GM19035 (cell line): ENCODE measurements at regions not wholly inside any gene's neighbourhood (a gene's known extent, or its start where the extent isn't known, plus 50 kb on each side); places are given as distances from the start of the nearest gene placed in this dataset.
"Not testable (repeated sequence)": the region's sequence is repeated elsewhere in the genome, so short reads cannot be mapped to it uniquely, and the experiment has no call there.

Experiments used
- ATAC-seq: cut with Tn5 transposase; IDR thresholded peaks from one replicate; pipeline ENCODE4 v1.9.1; 2021; ENCODE audit not compliant: unreplicated experiment

DNA sequence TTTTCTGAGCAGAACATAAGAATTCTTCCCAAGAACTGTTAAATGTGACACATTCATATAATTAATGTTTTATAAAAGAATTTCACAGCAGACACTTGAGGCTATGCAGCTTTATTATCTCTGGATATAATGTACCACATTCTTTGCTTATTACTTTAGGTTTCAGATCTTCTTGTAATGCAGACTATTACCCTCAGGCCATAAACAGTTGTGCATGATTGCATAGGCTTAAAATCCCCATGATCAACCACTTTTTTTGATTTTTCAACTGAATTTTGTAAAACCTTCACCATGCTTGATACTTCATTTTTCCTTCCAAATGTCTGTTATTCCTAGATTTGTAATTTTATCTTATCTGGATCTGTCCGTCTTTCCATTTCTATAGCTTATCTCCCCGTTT, 1355.7 kb downstream of the BRINP3 start:
- no peak for ATAC-seq

DNA sequence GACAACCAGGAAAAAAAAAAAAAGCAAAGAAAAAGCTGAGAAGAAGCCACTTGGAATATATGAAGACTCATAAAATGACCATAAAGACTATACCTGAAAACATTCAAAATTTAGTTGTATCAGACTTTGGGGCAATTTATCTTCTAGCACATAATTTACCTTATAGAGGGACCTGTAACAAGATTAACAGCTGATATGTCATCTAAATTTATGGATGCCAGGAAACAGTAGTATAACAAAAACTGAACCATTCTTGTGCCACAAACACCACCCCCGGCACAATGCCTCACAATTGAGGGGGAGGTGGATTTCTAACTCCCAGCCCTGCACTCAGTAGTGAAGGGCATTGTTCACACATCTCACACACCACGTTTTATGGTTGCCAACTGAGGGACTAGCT, 1352.0 kb downstream of the BRINP3 start:
- ATAC-seq, result no peak

DNA sequence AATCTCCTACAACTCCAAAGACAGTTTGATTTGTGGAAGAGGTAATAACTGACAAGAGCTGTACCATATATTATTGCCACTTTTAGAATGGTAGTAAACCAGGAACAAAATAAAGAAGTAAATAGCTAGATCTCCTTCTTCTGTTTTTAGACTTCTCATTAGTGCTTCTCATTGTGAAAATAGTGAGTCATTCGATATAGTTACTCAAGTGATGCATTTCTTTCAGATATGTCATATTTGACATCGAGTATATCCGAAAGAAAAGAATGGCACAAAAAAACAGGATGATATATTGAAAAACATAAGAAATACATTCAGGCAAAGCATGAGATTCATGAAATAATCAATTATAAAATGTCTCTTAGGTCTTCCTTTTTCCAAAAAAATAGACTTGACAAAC, 1346.1 kb downstream of the BRINP3 start:
- no peak for ATAC-seq

DNA sequence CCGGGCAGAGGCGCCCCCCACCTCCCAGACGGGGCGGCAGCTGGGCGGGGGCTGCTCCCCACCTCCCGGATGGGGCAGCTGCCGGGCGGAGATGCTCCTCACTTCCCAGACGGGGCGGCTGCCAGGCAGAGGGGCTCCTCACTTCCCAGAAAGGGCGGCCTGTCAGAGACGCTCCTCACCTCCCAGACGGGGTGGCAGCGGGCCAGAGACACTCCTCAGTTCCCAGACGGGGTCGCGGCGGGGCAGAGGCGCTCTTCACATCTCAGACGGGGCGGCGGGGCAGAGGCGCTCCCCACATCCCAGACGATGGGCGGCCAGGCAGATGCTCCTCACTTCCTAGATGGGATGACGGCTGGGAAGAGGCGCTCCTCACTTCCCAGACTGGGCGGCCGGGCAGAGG, 1337.9 kb downstream of the BRINP3 start:
- ATAC-seq, result not testable (repeated sequence)

DNA sequence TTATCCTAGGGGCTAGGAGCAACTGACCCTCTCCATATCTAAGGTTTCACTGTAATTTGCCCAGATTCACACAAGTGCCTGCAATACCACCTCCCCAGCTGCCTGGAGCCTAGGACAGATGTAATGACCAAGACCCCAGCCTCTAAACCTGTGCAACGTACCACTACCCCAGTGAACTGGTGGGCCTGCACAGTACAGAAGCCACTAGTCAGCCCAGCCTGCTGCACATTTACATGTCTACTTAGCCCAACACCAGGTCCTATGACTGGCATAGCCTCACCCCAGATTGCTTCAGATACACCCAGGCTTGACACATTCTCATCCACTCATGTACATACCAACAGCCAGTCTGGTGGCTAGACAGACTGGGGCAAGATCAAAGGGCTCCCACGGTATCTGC, 1336.6 kb downstream of the BRINP3 start:
- ATAC-seq, result no peak

DNA sequence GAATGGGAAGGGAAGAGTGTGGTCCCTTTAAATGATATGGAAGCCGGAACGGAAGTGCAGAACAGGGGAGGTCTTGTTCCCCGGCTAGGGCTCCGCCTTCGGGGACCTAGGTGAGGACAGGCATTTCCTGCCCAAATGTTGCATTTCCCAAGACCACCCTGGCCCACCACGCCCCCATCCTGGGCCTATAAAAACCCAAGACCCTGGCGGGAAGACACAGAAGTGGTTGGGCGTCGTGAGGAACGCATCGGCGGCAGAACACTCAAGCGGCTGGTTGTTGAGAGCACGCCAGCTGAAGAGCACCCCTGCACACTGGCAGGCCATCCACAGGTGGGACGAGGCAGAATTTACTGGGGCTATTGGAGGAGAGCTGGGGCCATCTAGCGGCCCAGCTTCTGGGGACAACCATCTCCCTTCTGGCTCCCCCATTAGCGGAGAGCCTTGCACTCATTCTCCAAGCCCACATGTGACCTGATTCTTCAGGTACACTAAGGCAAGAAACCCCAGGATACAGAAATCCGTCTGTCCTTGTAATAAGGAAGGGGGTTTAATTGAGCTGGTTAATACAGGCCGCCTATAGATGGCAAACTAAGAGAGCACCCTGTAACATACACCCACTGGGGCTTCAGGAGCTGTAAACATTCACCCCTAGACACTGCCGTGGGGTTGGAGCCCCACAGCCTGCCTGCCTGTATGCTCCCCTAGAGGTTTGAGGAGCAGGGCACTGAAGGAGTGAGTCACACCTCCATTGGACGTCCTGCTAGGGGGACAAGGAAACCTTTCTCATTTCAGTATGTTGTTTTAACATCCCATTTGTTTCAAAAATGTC, 1327.9 kb downstream of the BRINP3 start:
- ATAC-seq, result no peak

DNA sequence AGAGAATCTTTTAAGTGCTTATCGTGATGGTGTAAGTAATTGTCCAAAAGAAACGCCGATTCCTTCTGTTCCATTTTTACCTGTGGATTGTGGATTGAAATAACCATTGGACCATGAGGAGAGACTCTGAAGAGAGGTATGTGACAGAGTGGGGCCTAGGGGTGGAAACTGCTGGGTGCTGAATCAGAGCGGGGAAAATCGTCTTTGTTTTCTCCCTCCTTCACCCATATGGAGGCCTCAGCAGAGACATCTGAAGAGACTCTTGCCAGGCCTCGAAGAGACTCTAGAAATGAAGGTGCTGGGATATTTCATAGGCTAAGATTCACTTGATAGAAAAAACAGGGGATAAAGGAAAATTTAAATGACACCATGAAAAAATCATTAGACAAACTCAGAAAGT, 1327.0 kb downstream of the BRINP3 start:
- ATAC-seq, result no peak

DNA sequence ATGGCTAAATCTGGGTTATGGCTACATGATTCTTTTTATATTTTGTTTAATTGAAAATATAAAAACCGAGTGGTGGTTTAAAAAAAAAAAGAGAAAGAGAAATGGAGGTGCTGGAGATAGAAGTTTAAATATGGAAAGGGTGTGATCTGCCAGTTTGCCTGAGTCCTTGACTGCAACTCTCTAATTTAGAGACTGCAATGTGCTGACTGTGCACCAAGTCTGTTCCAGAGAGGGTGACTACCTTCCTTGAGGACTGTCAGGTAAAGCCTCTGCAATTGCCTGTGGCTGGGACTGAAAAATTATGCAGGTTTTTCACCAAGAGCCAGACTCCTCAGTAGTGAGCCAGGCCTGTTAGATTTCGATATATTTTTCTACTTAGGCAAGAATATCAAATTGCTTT, 1326.3 kb downstream of the BRINP3 start:
- ATAC-seq, result no peak

DNA sequence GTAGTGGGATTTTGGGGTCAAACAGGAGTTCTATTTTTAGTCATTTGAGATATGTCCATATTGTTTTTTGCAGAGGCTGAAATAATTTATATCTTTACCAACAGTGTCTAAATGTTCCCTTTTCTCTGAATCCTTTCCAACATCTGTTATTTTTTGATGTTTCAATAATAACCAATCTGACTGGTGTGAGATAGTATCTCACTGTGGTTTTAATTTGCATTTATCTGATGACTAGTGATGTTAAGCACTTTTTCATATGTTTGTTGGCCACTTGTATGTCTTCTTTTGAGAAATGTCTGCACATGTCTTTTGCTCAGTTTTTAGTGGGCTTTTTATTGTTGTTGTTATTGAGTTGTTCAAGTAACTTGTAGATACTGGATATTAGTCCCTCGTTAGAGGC, 1325.0 kb downstream of the BRINP3 start:
- no peak for ATAC-seq

DNA sequence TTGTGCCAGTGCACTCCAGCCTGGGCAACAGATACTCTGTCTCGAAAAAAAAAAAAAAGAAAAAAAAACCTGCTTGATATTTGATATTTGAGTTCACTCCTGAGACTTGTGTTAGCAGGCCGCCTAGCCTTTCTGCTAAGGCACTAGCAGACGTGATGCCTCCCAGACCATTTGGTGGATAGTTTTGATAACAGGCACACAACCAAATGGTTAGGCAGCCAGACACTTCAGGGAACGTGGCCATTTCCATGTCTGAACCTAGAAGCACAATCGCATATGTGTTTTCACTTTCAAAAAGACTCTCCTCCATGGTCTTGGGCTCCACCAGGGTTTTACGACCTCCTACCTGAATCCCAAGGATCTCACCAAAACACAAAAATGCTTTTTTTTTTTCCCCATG, 1319.5 kb downstream of the BRINP3 start:
- no peak for ATAC-seq

DNA sequence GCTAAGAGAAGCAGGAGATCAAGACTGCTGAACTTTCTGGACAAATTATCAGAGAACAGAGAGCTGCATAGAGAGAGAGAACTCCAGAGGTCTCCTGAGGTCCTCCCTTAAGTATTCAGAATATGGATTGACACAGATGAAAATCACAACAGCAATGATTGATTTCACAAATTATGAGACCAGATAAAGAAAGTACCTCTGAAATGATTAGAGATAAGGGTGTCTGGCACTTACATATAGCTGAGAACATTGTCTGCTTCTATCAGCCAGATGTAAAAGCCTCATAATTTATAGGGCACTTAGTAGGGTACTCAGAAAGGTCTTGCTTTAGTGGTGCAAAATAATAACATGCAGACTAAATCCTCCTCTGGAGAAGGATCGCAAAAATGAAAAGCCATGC, 1301.8 kb downstream of the BRINP3 start:
- ATAC-seq, result no peak

DNA sequence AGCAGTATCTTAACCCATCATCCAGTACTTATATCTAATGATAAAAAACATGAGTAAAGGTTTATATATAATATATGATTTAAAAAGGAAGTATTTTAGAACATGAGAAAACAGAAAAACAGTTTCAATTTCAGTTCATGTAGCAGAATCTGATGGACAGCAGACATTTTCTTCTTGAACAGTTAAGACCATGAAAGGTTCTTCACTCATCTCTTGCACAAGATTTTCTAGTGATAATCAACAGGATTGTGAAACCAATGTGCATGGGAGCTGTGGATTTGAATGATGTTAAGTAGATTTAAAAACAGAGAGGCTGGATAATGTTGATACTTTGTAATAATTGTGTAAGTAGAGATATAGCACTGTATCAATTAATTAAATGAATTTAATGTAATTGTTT, 1297.6 kb downstream of the BRINP3 start:
- ATAC-seq, result no peak

DNA sequence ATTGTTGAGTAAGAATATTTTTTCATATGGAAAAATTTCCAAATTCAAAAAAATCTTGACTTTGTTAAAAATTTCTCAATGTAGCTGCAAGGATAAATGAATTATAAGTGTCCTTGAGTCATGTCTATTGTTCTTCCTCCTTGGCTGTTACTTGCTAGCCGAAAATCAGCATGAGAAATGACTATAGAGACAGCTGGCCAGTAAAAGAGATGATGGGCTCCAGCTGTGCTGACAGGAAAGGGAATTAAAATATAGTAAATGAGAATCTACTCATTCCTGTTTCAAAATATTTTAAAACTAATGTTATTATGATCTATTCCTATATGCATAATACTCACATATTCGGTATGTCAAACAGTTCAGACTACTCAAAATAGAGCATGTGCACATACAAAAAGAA, 1292.6 kb downstream of the BRINP3 start:
- ATAC-seq, result no peak

DNA sequence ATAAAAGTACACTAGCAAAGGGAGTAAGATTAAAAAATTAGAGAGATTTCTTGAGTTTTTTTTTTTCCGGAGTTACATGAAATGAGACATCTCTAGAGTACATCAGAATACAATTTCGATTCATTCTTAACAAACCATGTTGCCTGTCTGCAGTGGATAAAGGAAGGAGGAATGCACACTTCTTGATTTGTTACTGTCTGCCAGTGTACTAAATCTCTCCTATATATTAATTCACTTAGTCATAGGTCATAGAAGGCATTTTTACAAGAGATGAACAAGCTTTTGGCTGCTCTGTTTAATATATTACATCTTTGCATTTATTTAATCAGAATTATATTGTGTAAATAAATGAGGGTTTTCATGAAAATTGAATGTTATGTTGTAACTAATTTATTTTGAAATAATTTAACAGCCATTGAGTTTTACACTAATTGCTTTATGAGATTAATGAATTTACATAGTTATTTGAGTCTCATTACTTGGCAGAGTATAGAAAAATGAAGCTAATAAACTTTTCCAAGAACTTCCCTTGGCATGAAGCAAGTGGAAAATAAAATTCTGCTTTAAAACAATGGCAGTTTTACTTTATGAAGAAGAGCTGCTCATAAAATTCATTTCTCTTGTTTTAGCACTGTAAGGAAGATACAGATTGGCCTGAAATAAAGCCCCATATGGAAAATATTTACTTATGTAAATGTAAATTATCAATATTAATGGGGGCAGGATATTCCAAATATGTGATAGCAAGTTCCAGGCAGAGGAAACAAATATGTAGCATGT, 1284.7 kb downstream of the BRINP3 start:
- ATAC-seq, result no peak

DNA sequence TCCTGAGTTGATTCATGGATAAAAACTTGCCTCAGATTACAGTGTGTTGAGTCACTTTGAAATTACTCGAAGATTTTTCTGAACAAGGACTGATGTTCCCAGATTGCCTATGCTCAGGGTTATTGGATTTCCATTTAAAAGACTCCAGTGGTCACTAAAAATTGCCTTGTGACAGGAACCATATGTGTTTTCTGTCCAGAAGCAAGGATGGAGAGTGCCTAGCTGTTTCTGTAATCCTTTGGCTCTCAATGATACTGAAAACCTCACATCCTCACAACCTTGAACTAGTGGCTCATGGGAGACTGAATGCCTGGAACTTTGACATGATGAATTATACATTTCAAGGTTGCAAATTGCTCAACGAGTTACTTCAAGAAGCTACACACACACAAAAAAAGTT, 1271.8 kb downstream of the BRINP3 start:
- no peak for ATAC-seq

DNA sequence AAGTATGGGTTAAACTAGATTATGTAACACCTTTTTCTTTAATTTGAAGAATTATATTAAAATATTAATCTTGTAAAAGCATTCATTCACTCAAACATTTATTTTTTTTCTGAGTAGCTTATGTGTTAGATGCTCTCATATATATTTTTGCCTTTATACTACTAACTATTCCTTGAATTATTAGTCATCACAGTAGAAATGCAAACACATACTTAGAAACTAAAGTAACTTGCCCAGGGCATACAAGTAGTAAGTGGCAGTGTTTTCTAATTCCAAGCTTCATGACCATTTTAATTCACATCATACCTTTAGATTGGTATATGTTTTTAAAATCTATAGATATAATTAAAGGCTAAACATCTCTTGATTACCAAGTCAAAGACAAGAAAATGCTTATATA, 1271.0 kb downstream of the BRINP3 start:
- ATAC-seq, result no peak

DNA sequence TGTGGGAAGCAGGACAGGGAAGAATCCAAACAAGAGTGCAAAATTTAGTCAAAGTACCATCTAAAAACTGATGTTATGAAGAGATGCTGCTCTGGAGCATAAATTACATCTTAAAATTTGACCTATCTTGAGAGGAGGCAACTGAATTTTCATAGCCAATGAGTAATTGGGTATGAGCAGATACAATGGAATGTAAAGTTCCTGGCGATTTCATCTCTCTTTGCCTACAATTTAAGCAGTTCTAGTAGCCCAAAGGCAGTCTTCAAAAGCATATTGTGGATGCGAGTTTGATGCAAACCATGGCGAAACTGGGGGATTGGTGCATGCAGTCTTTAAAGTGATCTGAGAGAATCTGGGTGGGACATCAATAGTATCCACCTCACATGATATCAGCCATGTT, 1265.9 kb downstream of the BRINP3 start:
- no peak for ATAC-seq

DNA sequence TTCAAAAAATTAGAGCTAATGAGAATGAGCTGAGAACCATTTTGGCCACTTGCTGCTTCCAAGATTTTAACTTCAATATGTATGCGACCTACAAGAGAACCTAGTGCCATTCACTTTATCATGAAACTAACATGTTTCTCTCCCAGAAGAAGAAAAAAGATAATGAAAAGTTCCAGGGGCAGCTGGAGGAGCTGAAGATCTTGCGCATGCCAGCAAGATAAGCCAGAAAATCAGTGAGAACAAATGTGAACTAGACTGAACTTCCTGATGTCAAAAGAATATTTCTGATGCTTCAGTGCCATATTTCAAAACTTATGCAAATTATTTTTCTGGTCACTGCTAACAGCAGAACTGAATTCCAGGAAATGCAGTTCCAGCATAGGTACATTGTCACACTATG, 1265.1 kb downstream of the BRINP3 start:
- no peak for ATAC-seq

DNA sequence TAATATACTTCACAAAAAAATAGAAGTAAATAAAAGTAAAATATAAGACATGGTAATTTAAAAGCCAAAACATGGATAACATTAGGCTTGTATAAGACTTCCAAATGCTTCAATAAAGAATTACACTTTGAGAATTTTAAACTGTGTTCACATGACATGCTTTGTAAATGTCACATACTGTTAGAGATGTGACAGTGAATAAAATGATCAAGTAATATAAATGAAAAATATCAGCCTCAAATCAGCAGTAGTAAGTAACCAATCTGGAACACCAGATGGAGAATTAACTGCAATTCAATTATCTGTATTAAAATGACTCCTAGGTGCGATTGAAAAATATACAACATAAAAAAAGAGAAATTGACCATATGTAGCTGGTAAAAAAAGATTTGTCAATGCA, 1260.8 kb downstream of the BRINP3 start:
- ATAC-seq, result no peak

DNA sequence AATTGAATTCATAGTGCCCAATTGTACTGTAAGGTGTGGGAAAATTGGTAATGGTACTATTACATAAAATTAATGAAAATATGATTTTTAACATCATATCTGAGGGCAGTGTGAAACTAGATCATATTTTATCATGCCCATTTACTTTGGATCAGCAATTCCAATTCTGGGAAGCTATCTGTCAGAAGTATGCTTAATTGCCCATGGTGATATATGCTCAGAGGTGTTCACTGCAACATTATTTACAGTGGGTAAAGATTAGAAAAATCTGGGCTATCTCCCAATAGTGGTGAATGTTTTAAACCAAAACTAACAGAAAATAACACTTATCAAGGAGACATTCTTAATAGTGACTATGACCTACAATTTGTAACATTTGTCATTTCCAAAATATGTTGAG, 1260.0 kb downstream of the BRINP3 start:
- no peak for ATAC-seq

DNA sequence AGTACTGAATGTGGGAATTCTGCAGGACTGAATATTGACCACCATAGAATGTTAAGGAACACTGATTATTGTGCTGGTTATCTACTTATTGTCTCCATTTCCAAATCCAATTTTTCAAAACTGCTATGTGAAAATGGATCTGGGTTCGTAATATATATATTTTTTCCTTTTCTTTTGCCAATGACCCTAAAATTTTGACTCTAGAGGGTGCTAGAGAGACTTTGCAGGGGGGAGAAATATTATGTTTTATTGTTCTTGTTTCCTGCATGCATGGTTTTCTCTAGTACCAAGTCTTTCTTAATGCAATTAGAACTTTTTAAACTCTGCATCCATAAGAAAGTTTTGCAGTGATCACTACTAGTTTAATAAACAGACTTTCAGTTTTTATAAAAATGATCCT, 1256.9 kb downstream of the BRINP3 start:
- ATAC-seq, result no peak

DNA sequence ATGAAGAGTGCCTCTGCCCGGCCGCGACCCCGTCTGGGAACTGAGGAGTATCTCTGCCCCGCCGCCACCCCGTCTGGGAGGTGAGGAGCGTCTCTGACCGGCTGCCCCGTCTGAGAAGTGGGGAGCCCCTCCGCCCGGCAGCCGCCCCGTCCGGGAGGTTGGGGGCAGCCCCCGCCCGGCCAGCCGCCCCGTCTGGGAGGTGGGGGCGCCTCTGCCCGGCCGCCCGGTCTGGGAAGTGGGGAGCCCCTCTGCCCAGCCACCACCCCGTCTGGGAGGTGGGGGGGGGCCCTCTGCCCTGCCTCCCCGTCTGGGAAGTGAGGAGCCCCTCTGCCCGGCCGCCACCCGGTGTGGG, 1251.9 kb downstream of the BRINP3 start:
- not testable (repeated sequence) for ATAC-seq

DNA sequence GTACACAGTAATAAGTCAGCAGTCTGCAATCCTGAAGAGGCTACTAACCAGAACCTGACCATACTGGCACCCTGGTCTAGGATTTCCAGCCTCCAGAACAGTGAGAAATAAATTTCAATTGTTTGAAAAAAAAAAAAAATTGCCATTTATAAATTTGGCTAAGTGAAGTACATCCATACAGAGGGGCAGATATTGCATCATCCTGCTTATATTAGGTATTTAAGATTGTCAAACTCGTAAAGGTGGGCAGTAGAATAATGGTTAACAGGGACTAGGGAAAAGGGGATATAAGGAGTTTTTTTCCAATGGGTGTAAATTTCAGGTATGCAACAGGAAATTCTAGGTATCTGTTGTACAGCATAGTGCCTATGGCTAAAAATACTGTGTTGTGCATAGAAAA, 1250.9 kb downstream of the BRINP3 start:
- ATAC-seq, result no peak
